GM20431 (cell line): ENCODE measurements at regions not wholly inside any gene's neighbourhood (a gene's known extent, or its start where the extent isn't known, plus 50 kb on each side); places are given as distances from the start of the nearest gene placed in this dataset.
"Not testable (repeated sequence)": the region's sequence is repeated elsewhere in the genome, so short reads cannot be mapped to it uniquely, and the experiment has no call there.

ENCODE experiments used
- in situ Hi-C: fragments of 300-500 bp; cut with MseI, MboI; formaldehyde crosslinking; loops from one replicate; pipeline ENCODE4 v1.15.0; 2020; ENCODE audit warnings: low sequenced_read_pairs; ENCODE audit not compliant: unreplicated experiment

DNA sequence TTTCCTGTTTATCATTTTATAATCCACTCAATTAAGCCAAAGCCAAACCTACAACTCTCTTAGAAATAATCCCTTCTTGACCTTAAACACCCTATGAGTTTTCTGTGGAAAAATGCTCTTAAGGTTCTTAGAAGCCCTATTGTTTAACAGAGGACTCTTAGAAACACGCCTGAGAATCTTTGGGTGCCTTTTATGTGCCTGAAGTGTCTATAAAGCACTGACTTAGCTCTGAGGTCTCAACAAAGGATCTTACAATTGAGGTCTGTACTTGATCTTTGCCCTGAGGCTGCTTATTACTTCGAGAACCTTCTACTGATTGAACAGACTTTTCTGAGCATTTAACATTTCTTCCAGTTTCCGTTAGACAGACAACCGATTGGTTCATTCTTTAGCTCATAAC is 353.3 kb upstream of the SORCS1 start:
- in situ Hi-C loops = no loop called here

DNA sequence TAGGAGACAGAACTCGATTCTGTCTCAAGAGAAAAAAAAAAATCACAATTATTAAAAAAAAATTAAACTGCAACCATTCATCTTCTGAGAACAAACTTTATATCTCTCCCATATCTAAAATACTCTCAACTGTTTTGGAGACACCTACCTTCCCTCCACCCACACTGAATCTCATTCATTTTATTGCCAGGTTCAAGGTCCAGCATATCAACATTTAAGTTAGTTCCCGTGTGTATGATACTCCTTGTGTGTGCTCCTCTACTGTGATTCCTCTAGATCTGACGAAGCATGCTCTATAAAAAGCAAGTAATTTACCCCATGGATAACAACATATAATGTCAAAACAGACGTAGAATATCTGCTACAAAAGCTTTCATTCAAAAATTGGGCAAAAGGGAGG is 351.8 kb upstream of the SORCS1 start:
- in situ Hi-C loops = no loop called here

DNA sequence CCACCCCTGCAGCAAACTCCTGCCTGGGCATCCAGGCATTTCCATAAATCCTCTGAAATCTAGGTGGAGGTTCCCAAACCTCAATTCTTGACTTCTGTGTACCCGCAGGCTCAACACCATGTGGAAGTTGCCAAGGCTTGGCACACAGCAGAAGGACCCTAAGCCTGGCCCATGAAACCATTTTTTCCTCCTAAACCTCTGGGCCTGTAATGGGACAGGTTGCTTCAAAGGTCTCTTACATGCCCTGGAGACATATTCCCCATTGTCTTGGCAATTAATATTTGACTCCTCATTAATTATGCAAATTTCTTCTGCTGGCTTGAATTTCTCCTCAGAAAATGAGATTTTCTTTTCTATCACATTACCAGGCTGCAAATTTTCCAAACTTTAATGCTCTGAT is 339.5 kb upstream of the SORCS1 start:
- in situ Hi-C loops = not testable (repeated sequence)

DNA sequence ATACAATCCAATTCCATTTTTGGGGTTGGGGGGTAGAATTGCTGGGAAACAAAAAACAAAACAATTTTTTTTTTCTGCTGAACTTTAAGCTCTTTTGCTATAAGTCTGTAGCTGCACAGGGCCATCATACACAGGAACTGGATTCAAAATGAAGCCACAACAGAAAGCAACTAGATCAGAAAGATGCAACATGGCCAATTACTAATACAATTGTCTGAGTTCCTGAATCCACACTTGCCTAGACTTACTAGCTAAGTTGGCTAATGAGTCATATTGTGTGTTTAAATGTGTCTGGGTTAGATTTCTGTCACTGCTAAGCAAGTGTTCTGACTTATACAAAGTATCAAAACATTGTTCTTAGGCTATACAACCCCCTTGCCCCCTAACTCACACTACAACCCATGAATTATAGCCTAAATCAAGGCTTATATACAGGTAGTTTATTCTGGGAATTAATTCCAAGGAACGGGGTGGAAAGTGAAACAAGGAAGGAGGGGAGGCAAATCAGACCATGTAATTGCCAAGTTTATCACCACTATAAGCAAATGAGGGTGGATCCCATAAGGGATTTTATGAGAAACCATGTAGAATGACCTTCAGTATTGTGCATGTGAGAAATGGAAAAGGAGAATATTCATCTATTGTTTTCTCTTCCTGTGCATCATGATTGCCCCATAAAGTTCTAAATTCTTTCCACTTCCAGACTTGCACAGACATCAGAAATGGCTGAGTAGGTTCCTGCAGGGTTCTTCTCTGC is 337.9 kb upstream of the SORCS1 start:
- in situ Hi-C loops = no loop called here

DNA sequence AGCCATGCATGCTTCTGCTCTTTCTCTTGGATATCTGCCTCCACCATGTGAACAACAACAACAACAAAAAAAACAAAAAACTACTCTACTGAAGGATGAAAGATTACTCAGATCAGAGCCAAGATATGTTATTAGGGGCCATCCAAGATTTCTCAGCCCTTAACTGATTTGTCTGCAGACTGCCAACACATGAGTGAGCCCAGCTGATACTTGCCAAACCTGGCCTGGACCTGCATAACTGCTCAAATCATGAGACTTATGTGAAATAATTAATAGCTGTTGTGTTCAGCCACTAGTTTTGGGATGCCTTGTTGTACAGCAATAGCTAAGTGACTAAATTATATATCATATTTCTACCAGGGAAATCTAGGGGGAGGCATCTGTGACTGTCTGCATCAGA is 334.5 kb upstream of the SORCS1 start:
- in situ Hi-C loops = no loop called here

DNA sequence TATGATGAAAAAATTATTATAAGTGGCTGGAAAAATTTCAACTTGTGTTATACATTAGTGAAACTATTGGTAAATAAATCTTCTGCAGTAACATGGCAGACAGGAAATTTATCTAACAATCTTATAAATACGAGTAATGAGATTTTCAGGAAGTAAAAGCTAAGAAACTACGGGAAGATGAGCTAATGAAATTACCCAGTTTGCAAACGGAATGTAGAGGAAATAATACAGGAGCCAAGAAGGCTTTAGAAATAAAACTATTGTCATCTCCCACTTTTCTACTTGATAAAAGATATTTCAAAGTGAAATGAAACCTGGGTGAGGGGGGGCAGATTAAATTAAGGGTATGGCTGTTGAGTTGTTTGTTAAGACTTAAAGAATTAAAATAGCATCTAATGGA is 332.5 kb upstream of the SORCS1 start:
- in situ Hi-C loops = no loop called here

DNA sequence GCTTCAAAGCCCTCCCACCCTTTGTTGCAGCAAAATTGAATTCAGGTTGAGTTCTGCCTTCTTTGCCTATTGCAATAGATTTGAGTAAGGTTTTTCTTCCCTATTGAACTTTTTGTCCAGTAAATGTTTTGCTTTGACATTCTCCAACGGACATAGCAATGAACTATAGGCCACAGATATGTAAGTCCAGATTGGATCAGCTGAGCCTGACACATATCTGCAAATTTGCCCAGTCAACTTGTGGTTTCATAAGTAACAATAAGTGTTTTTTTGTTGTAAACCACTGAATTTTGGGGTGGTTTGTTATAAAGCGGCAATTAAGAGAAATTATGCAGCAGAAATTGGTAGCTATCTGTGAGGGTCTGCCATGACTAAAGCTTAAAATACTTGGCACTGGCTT is 332.1 kb upstream of the SORCS1 start:
- in situ Hi-C loops = no loop called here

DNA sequence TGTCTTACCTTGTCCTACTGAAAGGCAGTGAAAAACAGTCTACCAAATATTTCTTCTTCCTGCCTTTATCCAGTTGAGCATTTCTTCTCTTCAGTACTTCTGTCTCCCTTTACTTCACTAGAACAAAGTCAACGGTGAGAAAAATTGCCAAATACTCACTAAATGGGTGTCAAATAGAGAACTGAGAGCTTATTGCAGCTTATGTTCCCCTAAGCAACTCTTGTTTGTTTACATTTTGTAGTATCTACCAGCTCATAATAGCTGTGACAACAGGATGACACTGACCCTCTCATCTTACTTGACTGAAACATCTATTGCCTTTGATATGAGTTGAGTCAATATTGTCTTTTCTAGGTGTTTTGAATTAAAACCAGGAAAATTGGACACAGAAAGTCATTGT is 327.9 kb upstream of the SORCS1 start:
- in situ Hi-C loops = no loop called here

DNA sequence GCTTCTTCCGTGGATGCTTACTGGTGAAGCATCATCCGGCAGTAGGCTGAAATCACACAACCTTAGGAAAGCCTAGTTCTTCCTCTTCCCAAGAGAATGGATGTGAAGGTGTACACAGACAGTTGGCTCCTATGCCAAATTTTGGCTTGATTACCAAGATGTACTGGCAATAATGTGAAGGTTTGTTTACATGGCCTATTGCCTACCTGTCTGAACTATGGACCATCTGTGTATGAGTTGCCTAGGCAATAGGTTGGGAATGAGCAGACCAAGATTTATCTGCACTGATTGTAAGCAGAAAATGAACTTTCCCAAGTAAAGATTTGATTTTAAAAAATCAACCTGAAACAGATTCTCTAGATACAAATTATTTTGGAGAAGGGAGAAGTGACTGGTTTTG is 325.9 kb upstream of the SORCS1 start:
- in situ Hi-C loops = no loop called here

DNA sequence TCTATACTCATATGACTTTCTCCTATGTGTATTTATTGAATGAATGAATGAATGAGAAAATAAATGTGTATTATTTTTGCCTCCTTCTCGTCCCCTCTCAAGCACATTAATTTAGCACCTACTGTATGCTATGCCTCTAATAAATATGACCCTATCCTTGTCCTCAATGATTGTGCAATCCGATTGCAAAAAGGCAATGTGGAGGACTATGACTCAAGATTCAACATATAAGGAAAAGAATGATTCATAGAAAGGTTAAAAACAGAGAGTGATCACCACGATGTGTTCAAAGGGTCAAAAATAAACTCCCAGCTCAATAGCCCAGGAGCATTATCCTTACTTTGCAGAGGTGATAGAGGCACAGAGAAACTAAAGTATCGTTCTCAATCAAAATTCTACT is 322.8 kb upstream of the SORCS1 start:
- in situ Hi-C loops = no loop called here

DNA sequence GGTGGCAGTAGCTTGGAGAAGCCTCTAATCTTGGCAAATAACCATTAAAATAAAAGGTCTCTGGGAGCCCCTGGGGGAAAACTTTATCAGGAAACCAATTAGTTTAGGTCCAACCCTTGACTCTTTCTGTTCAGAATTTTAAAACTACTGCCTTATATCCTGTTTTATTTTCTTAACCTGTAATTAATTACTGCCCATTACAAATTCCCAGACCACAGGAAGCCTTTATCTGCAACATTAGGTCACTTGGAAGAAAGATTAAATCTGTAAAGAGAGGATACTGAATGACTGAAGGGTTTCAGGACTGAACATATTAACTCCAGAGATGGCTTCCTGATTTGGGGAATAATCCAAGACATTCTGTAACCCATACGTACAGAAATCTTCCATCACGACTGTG is 320.5 kb upstream of the SORCS1 start:
- in situ Hi-C loops = no loop called here

DNA sequence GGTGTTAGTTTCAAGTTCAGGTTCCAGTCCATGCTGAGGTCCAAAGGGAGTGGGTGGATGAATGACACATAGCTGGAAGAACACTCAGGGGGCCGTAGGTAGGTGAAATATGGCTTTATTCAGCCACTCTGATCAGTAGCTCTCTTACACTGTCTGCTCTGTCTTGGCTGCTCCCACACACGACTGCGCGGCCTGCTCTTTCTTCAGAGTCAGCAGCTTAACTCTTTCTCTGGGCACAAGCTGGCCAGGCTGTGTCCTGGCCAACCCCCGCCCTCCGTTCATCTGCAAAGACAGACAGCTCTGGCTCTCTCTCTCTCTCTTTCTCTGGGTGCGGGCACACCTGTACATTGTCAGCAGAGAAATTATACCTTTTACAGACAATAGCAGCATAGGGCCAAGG is 317.4 kb upstream of the SORCS1 start:
- in situ Hi-C loops = no loop called here

DNA sequence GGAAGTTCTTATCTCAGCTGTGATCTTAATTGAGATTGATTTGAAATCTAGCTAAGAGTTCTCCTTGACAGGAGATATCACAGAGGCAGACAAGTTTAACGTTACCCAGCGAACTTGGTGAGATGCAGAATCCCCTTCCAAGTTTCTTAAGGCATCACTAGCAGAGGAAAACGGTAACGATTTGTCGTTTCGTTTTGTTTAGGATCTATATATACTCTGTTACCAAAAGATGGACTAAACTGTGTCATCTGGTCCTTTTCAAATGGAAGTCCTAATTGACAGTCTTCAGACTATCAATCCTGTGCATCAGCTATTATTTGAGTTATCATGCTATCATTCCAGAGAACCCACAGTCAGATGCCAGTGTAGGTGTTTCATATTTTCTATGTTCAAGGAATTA is 316.7 kb upstream of the SORCS1 start:
- in situ Hi-C loops = no loop called here

DNA sequence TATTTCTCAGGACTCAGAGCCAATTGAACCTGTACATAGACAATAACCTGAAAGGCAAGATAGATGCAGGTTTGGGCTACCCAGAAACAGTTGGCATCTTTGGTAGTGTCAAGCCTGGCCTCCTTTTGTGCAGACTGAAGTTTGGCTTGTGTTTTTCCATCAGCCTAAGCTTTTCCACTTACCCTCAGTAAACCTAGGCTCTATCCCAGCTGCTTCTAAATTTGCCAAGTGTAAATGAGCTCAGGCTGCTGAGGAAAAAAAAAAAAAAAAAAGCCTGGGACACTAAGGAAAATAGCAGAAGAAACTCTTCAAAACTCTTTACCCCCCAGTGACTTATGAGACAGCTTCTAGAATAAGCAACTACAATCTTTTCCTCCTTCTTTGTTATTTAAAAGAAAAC is 316.3 kb upstream of the SORCS1 start:
- in situ Hi-C loops = no loop called here

DNA sequence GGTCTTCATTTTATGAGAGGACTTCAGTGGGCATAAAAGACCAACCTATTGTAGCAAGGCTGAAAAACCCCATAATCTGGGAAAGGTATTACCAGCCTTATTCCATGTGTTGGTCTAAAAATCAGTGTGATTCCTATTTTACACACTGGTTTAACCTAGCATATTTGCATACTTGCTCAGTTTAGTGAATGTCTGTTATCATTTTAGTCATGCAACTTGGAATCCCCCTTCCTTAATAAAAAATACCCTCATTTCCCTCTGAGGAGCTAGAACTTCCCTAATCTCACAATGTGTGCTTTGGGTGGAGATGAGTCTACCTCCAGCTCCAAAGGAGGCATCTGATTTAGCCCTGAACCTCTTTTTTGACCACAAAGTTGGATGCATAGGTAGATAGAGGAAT is 312.8 kb upstream of the SORCS1 start:
- in situ Hi-C loops = no loop called here

DNA sequence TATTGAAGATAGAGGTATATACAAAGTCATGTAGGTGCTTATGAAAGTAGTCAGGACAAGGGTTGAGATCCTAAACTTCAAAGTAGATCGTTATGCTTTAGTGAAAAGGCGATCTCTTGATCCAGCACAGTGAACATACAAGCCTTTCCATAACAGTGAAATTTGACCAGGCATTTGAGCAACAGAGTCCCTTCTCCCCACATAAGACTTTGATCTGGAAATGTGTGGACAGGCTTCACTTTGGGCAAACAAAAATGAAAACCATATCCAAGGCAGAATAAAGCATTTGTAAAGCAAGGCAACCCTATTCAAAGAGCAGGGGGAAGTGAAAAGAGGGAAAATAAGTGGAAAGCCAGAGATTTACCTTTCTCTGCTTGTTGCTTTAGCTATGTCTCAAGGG is 311.9 kb upstream of the SORCS1 start:
- in situ Hi-C loops = no loop called here

DNA sequence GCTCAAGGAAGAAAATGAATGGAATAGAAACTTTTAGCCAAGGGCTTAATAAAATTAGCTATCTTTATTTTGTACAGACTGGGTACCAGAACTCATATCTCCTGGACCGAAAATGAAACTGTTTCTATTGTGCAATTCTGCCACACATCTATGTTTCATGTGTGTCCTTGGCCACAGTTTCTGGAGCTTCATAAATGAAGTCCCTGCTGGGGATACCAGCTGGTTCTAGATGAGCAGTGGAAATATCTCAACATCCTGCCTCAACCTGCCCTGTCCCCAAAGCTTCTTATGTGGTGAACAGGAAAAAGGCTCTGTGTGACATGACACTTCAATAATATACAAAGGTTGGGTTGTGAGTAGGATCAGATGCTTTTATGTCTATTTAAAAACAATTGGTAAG is 310.1 kb upstream of the SORCS1 start:
- in situ Hi-C loops = no loop called here

DNA sequence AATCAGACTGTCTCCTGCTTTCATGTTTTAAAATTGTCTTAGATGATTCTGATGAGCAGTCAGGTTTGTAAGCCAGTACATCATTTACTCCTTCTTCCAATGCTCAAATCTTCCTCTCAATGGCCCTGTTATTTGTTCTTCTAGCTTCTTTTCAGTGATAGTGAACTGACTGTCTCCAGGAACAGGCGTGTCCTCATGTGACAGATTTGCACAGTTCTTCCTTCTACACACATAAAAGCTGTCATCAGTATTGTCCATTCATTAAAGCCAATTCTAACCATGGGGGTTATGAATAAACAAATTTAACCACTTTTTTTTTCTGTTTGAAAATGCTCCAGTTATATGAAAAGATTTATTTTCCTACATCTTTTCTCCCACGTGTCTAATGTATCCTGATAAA is 308.7 kb upstream of the SORCS1 start:
- in situ Hi-C loops = no loop called here

DNA sequence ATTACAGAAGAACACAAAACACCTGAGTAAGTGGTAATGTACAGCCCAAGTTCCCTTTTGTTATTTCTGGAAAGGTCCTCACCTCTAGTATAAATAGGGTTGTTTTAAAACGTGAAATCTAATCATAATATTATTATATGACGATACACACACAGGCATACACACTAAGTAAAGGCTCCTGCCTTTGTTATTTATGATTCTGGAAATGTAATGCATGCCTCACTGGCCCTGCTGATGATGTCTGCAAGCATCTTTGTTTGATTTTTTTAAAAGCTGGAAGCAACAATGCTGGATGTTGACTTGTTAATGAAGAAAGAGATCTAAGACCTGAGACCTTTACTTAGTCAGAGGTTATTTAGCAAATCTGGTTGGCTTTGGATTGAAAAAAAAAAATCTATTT is 307.4 kb upstream of the SORCS1 start:
- in situ Hi-C loops = no loop called here

DNA sequence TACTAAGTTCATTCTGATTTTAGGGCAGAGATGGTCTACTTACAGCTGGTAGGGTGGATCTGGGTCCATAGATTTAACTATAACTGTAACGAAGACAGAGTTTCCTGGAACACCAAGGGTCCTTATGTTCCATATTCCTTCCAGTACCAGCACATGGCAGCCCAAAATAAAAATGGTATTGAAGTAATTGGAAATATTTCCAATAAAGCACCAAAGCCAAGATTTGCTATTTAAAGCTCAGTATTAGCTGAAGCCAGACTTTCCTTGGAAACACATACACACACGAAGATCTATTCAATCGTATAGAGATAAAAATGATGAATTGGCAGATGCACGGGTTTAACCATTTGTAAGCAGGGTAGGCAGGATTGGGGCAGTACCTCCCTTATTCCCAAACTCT is 289.1 kb upstream of the SORCS1 start:
- in situ Hi-C loops = no loop called here

DNA sequence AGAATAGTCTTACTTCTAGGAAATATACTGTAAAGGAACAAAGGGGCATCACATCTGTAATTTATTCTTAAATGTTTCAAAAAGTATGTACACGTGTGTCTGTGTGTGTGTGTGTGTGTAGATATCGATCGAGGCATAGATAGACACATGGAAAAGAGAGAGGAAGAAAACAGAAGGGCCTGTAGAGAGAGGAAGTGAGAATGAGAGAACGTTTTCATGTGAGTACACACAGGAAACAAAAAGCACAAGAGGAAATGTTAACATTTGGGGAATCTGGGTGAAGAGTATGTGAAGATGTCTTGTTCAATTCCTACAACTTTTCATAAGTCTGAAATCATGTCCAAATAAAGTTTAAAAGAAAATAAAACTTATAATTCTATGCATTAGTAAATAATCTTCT is 286.5 kb upstream of the SORCS1 start:
- in situ Hi-C loops = no loop called here

DNA sequence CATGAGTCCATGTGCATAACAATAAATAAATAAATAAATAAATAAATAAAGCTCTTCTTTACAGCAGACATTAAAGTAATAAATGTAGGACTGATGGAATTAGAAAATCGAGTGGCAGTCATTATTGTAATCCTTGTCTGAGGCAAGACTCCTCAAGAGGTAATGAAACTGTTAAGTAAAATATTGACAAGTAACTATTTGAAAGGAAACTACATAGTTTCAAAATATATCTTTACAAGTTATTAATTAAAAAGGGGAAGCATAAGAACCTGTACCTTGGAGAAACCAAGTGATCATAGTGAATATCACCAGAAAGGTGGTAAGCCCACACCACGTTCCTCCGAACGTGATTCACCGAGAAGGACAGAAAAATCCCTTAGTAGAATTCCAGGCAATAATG is 285.6 kb upstream of the SORCS1 start:
- in situ Hi-C loops = no loop called here

DNA sequence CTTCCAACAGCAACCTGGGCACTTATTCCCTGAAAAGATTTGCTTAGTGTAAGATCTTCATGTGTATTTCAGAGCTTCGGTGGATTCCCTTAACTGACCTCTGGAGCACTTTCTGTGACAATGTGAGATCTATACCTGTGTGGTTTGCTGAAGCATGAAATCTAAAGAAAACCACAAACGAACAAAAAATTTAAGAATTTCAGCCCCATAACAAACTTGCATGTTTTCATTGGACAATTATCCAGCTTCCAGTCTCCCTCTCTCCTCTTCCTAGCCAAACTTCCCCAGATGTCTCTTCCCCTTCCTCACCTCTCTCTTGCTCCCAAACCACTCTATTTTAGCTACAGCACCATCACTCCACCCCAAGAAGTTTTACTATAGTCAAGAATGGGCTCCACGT is 279.9 kb upstream of the SORCS1 start:
- in situ Hi-C loops = no loop called here
